HCT116 (cell line): ENCODE measurements at regions not wholly inside any gene's neighbourhood (a gene's known extent, or its start where the extent isn't known, plus 50 kb on each side); places are given as distances from the start of the nearest gene placed in this dataset.

ENCODE experiments used
- ATAC-seq: fragments of 200-7000 bp; cut with Tn5 transposase; 2 replicates; pipeline ENCODE4 v1.9.1; 2020; ENCODE audit warnings: mild to moderate bottlenecking, moderate library complexity
- BruUV-seq: library from RNA; stranded (reverse); fragments of 400-500 nt; replicated peaks from 2 replicates; lab custom pipeline; 2021; lab: Mats Ljungman, UMichigan
- CTCF ChIA-PET: fragments of 300-600 bp; sonication (Branson Sonifier 250); formaldehyde crosslinking; loops from one replicate; lab custom pipeline; 2021; ENCODE audit warnings: antibody characterized with exemption; lab: Charles Lee
- POLR2A ChIA-PET: fragments of 300-600, 350-600 bp; sonication (Branson Sonifier 250); formaldehyde crosslinking; loops from one replicate; lab custom pipeline; 2021; ENCODE audit warnings: antibody characterized with exemption; lab: Charles Lee
- RAD21 ChIA-PET, 2 experiments: fragments of 300-600 bp; sonication (Branson Sonifier 250); formaldehyde crosslinking; loops; one replicate each; lab custom pipeline; 2023; ENCODE audit warnings: low total read pairs in 2 of 2; ENCODE audit not compliant: uncharacterized antibody in 2 of 2, unreplicated experiment in 2 of 2, low non-redundant PET in 1 of 2; lab: Charles Lee
- DNase-seq: peaks from one replicate; pipeline ENCODE4 v3.0.0-alpha.2; 2010; ENCODE audit warnings: low read depth, low spot score
- H2AFZ ChIP-seq: fragments of 200-600 bp; shearing (Covaris generic), sonication (generic); 2 replicates; pipeline ENCODE4 v1.6.1; 2017; ENCODE audit warnings: low read depth, mixed run types, mixed read lengths, antibody characterized with exemption, low read length; ENCODE audit not compliant: poor library complexity, severe bottlenecking
- H3K27ac ChIP-seq: 2 replicates; pipeline ENCODE4 v1.5.1; 2012; ENCODE audit warnings: low read depth, low read length
- H3K27me3 ChIP-seq: fragments of 200-600 bp; sonication (generic); 2 replicates; pipeline ENCODE4 v1.6.1; 2016; ENCODE audit warnings: mixed run types, low read length, mixed read lengths; ENCODE audit not compliant: insufficient read depth
- H3K36me3 ChIP-seq, 2 experiments: fragments of 200-500 bp in 1 of 2; fragments of 200-600 bp in 1 of 2; sonication (Bioruptor generic) in 1 of 2; sonication (generic) in 1 of 2; 2 replicates each; pipeline versions ENCODE4 v1.5.1 to v1.6.1; 2014 to 2016; ENCODE audit warnings: low read length in 2 of 2, inconsistent platforms in 1 of 2, mixed read lengths in 1 of 2, mixed run types in 1 of 2; ENCODE audit not compliant: insufficient read depth in 2 of 2, control insufficient read depth in 1 of 2
- H3K4me1 ChIP-seq, 2 experiments: fragments of 200-600 bp in 1 of 2; sonication (generic) in 1 of 2; 2 replicates each; pipeline versions ENCODE4 v1.5.1 to v1.6.1; 2012 to 2017; ENCODE audit warnings: low read length in 2 of 2, inconsistent platforms in 1 of 2, mild to moderate bottlenecking in 1 of 2, mixed read lengths in 1 of 2, mixed run types in 1 of 2, moderate library complexity in 1 of 2; ENCODE audit not compliant: insufficient read depth in 2 of 2, control insufficient read depth in 1 of 2
- H3K4me2 ChIP-seq: fragments of 200-600 bp; sonication (generic); 2 replicates; pipeline ENCODE4 v1.6.1; 2017; ENCODE audit warnings: mixed run types, low read length, mixed read lengths
- H3K4me3 ChIP-seq, 2 experiments: fragments of 200-600 bp in 1 of 2; sonication (generic) in 1 of 2; replicated peaks in 1 of 2; 2 replicates each; pipeline ENCODE4 v1.5.1; 2011 to 2016; ENCODE audit warnings: low read length in 2 of 2, control low read depth in 1 of 2, low read depth in 1 of 2, mild to moderate bottlenecking in 1 of 2, mixed read lengths in 1 of 2, mixed run types in 1 of 2
- H3K79me2 ChIP-seq: fragments of 200-600 bp; sonication (generic); 2 replicates; pipeline ENCODE4 v1.6.1; 2017; ENCODE audit warnings: mild to moderate bottlenecking, mixed run types, low read length, moderate library complexity, mixed read lengths; ENCODE audit not compliant: insufficient read depth
- H3K9ac ChIP-seq: fragments of 200-600 bp; sonication (generic); 2 replicates; pipeline ENCODE4 v1.6.1; 2016; ENCODE audit warnings: low read length, mixed read lengths
- H3K9me2 ChIP-seq: fragments of 200-600 bp; sonication (generic), shearing (Covaris generic); 2 replicates; pipeline ENCODE4 v1.6.1; 2017; ENCODE audit warnings: mixed run types, mild to moderate bottlenecking, moderate library complexity; ENCODE audit not compliant: insufficient read depth
- H3K9me3 ChIP-seq, 2 experiments: fragments of 200-500 bp in 1 of 2; fragments of 200-600 bp in 1 of 2; sonication (Bioruptor generic) in 1 of 2; sonication (generic) in 1 of 2; 2 replicates each; pipeline ENCODE4 v1.6.1; 2014 to 2017; ENCODE audit warnings: low read length in 2 of 2, mixed read lengths in 2 of 2, inconsistent platforms in 1 of 2, low read depth in 1 of 2, mild to moderate bottlenecking in 1 of 2, mixed run types in 1 of 2, moderate library complexity in 1 of 2; ENCODE audit not compliant: control insufficient read depth in 1 of 2, insufficient read depth in 1 of 2
- H4K20me1 ChIP-seq: fragments of 200-600 bp; sonication (generic), shearing (Covaris generic); 2 replicates; pipeline ENCODE4 v1.6.1; 2017; ENCODE audit warnings: mixed run types, mild to moderate bottlenecking, moderate library complexity; ENCODE audit not compliant: insufficient read depth
- CTCF ChIP-seq, 3 experiments: fragments of 200-600 bp in 1 of 3; sonication (generic) in 1 of 3; IDR thresholded peaks in 2 of 3; conservative IDR thresholded peaks in 1 of 3; 2 replicates each; pipeline ENCODE4 v1.5.1; 2012 to 2017; ENCODE audit warnings: low read depth in 2 of 3, low read length in 2 of 3, antibody characterized with exemption in 1 of 3, borderline replicate concordance in 1 of 3, control low read depth in 1 of 3, mild to moderate bottlenecking in 1 of 3, mixed read lengths in 1 of 3, mixed run types in 1 of 3, moderate library complexity in 1 of 3; ENCODE audit not compliant: insufficient read depth in 1 of 3
- ELF1 ChIP-seq: IDR thresholded peaks from 2 replicates; pipeline ENCODE4 v1.6.1; 2012; ENCODE audit warnings: low read depth, borderline replicate concordance
- FOSL1 ChIP-seq: IDR thresholded peaks from 2 replicates; pipeline ENCODE4 v1.6.1; 2012; ENCODE audit warnings: low read depth
- JUND ChIP-seq: IDR thresholded peaks from 2 replicates; pipeline ENCODE4 v1.6.1; 2012
- RAD21 ChIP-seq: IDR thresholded peaks from 2 replicates; pipeline ENCODE4 v1.6.1; 2012; ENCODE audit warnings: low read depth, mild to moderate bottlenecking
- ZFX ChIP-seq: fragments of 450-650 bp; IDR thresholded peaks from 2 replicates; pipeline ENCODE4 v1.6.1; 2017
- intact Hi-C: fragments of 100-400 bp; cut with micrococcal nuclease; formaldehyde crosslinking; loops from 2 replicates; pipeline ENCODE4 v1.10.0; 2022
- TF ChIP-seq, protein P1 (sequence below): IDR thresholded peaks from 2 replicates; pipeline ENCODE4 v1.6.1; 2012; ENCODE audit warnings: low read depth
- TF ChIP-seq, protein P2 (sequence below): IDR thresholded peaks from 2 replicates; pipeline ENCODE4 v1.6.1; 2012

DNA sequence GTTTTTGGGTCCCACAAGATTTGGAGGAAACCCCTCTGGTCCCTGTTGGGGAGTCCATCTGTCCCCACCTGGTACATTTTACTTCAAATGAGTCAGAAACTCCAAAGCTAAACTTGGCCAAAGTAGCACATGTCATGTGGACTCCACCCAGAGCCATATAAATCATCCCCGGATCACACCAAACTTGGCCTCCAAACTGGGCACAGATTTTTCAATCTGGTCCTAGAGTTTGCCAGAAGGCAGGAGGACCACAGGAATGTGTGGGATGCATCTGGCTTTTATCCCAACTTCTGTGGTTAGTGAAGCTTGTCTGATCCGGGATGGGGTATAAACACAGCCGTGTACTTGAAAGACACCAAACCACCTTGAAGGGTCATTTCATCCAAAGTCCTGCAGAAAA lies 66.3 kb downstream of the MAT2B start (continued):
- TF ChIP-seq CTCF (IDR thresholded peaks at IDR 0.05 in 2 of 3, conservative IDR thresholded peaks at IDR 0.05 in 1 of 3; ENCODE audit: borderline replicate concordance in 1 of 3, insufficient read depth in 1 of 3, low read depth in 2 of 3, low read length in 2 of 3), result no peak
- TF ChIP-seq, protein P1, sequence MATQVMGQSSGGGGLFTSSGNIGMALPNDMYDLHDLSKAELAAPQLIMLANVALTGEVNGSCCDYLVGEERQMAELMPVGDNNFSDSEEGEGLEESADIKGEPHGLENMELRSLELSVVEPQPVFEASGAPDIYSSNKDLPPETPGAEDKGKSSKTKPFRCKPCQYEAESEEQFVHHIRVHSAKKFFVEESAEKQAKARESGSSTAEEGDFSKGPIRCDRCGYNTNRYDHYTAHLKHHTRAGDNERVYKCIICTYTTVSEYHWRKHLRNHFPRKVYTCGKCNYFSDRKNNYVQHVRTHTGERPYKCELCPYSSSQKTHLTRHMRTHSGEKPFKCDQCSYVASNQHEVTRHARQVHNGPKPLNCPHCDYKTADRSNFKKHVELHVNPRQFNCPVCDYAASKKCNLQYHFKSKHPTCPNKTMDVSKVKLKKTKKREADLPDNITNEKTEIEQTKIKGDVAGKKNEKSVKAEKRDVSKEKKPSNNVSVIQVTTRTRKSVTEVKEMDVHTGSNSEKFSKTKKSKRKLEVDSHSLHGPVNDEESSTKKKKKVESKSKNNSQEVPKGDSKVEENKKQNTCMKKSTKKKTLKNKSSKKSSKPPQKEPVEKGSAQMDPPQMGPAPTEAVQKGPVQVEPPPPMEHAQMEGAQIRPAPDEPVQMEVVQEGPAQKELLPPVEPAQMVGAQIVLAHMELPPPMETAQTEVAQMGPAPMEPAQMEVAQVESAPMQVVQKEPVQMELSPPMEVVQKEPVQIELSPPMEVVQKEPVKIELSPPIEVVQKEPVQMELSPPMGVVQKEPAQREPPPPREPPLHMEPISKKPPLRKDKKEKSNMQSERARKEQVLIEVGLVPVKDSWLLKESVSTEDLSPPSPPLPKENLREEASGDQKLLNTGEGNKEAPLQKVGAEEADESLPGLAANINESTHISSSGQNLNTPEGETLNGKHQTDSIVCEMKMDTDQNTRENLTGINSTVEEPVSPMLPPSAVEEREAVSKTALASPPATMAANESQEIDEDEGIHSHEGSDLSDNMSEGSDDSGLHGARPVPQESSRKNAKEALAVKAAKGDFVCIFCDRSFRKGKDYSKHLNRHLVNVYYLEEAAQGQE, result no peak
- TF ChIP-seq, all 23 proteins: peak for 0

DNA sequence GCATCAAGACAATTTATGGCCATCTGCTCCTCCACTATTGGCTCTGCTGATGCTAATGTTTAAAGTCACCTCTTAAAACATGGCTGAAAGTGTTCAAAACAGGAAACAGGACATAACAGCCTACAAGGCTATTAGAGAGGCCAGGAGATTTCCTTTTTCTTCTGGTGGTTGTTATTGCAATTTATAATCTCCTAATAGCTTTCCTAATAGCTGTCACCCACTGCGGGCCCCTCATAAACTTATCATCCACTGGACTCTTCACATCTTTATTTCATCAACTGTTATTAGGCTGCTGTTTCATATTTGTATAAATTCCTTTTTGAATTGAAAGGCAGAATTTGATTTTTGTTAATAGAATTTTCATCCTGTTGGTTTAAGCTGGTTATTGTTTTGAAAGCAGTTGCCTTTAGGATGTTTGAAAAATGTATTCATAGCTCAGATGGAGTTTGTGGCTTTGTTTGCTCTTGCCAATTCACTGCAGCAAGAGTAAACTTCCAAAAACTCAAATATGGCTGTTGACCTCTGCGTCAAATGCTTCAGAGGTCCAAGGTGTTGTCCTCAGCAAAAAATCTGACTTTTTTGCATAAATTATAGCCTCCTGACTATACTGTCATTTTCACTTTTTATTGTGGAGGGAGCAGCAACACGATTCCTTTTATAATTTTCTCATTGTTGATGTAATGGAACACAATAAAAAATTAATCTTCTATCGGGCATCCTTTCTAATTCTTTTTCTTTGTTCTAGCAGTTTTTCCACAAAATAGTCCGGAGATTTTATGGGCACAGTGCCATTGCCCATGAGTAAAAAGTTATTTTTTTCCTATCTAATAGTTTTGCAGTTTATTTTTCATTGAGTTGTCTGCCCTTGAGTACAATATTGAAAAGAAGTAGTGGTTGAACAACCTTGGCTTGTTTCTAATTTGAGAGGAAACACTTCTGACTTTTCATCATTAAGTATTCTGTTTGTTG lies 69.3 kb downstream of the MAT2B start:
- TF ChIP-seq ELF1 (no peak), FOSL1 (no peak), ZFX (no peak), JUND (no peak), RAD21 (no peak)
- TF ChIP-seq, protein P2, sequence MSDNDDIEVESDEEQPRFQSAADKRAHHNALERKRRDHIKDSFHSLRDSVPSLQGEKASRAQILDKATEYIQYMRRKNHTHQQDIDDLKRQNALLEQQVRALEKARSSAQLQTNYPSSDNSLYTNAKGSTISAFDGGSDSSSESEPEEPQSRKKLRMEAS, result no peak
- ATAC-seq (no peak), DNase-seq (no peak)
- RAD21 ChIA-PET, result no interaction called here
- peaks cover 15% of the 10 kb centered on the region for H3K27me3 ChIP-seq
- no peaks in the 10 kb centered on the region for H3K9me2 ChIP-seq
- CTCF ChIA-PET, result no interaction called here
- no peak overlapping the region for H2AFZ ChIP-seq
- no peaks in the 10 kb centered on the region for H4K20me1 ChIP-seq
- H3K9me3 ChIP-seq, result no peaks in the 10 kb centered on the region
- no peaks in the 10 kb centered on the region for H3K36me3 ChIP-seq
- H3K27ac ChIP-seq, result no peak overlapping the region
- no peaks in the 10 kb centered on the region for H3K79me2 ChIP-seq
- H3K4me1 ChIP-seq, result peaks cover 0 to 2% of the 10 kb centered on the region in 2 experiments; a peak in 1 of 4 replicates
- no peak overlapping the region for H3K4me3 ChIP-seq
- no peak overlapping the region for H3K9ac ChIP-seq
- H3K4me2 ChIP-seq, result no peak overlapping the region
- POLR2A ChIA-PET, result no interaction called here
- intact Hi-C loops, result no loop called here
- BruUV-seq, result no TSS peak
